OCI-LY7 (cell line): ENCODE measurements at regions not wholly inside any gene's neighbourhood (a gene's known extent, or its start where the extent isn't known, plus 50 kb on each side); places are given as distances from the start of the nearest gene placed in this dataset.

Experiments used
- EZH2phosphoT487 ChIP-seq: fragments of 200-600 bp; sonication (generic); IDR thresholded peaks from 2 replicates; pipeline ENCODE4 v1.6.1; 2018; ENCODE audit warnings: low read depth, borderline replicate concordance, mild to moderate bottlenecking, mixed run types, antibody characterized with exemption, low read length, moderate library complexity, mixed read lengths
- TF ChIP-seq, protein P1 (sequence below): fragments of 200-600 bp; sonication (generic); conservative IDR thresholded peaks from 2 replicates; pipeline ENCODE4 v1.5.1; 2014; ENCODE audit warnings: mild to moderate bottlenecking, antibody characterized with exemption, low read length, moderate library complexity, mixed read lengths

DNA sequence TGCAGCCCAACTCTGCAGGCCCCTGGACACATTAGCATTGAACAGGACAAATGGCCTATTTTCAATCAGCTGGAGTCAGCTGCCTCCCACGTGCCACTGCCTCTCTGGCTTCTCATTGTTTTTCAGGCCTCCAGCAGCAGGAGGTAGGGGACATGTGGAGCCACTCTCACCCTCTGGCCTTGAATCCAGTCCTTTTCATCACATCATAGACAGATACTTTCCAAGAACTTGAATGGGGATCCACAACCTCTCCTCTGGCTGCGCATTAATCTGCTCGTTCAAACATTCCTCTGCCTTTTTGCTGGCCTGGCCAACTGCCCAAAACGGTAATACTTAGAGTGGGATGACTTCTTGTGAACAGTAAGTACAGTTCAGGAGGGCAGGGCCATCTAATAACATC lies 592.3 kb downstream of the PKHD1 start:
- TF ChIP-seq, protein P1, sequence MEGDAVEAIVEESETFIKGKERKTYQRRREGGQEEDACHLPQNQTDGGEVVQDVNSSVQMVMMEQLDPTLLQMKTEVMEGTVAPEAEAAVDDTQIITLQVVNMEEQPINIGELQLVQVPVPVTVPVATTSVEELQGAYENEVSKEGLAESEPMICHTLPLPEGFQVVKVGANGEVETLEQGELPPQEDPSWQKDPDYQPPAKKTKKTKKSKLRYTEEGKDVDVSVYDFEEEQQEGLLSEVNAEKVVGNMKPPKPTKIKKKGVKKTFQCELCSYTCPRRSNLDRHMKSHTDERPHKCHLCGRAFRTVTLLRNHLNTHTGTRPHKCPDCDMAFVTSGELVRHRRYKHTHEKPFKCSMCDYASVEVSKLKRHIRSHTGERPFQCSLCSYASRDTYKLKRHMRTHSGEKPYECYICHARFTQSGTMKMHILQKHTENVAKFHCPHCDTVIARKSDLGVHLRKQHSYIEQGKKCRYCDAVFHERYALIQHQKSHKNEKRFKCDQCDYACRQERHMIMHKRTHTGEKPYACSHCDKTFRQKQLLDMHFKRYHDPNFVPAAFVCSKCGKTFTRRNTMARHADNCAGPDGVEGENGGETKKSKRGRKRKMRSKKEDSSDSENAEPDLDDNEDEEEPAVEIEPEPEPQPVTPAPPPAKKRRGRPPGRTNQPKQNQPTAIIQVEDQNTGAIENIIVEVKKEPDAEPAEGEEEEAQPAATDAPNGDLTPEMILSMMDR: no peak
- no peak for TF ChIP-seq EZH2phosphoT487
